GM20000 (cell line): ENCODE measurements at regions not wholly inside any gene's neighbourhood (a gene's known extent, or its start where the extent isn't known, plus 50 kb on each side); places are given as distances from the start of the nearest gene placed in this dataset.
"Not testable (repeated sequence)": the region's sequence is repeated elsewhere in the genome, so short reads cannot be mapped to it uniquely, and the experiment has no call there.

ENCODE experiments used
- DNase-seq: peaks from one replicate; pipeline ENCODE4 v3.0.0; 2012; ENCODE audit warnings: low spot score
- CTCF ChIP-seq: IDR thresholded peaks from 2 replicates; pipeline ENCODE4 v1.5.1; 2012; ENCODE audit warnings: mild to moderate bottlenecking, control low read depth; ENCODE audit errors: extremely low read depth, missing control alignments

GRCh38 chr4:121583396-121583795 lies 113.4 kb downstream of the ANXA5 start:
- TF ChIP-seq CTCF: no peak
- no peak for DNase-seq

GRCh38 chr4:121582296-121582695 lies 114.5 kb downstream of the ANXA5 start:
- no peak for TF ChIP-seq CTCF

GRCh38 chr4:121575392-121575791 lies 121.4 kb downstream of the ANXA5 start:
- DNase-seq: not testable (repeated sequence)

More at GRCh38 chr4:121582296-121582695, 114.5 kb downstream of the ANXA5 start:
- no peak for DNase-seq

- DNase-seq: no peak
- TF ChIP-seq CTCF: no peak
These were observed 122.2 kb downstream of the ANXA5 start for GRCh38 chr4:121574618-121575017.

GRCh38 chr4:121567748-121568147 lies 129.0 kb downstream of the ANXA5 start:
- TF ChIP-seq CTCF: no peak
- no peak for DNase-seq

- TF ChIP-seq CTCF: no peak
- DNase-seq: no peak
These were observed 131.9 kb downstream of the ANXA5 start for GRCh38 chr4:121564840-121565375.

- no peak for DNase-seq
- TF ChIP-seq CTCF: no peak
These were observed 134.0 kb downstream of the ANXA5 start for GRCh38 chr4:121562811-121563210.

GRCh38 chr4:121555315-121556107 lies 141.3 kb downstream of the ANXA5 start:
- TF ChIP-seq CTCF: no peak
- no peak for DNase-seq
